ENCODE measurements at regions not wholly inside any gene's neighbourhood (a gene's known extent, or its start where the extent isn't known, plus 50 kb on each side); places are given as distances from the start of the nearest gene placed in this dataset.

DNA sequence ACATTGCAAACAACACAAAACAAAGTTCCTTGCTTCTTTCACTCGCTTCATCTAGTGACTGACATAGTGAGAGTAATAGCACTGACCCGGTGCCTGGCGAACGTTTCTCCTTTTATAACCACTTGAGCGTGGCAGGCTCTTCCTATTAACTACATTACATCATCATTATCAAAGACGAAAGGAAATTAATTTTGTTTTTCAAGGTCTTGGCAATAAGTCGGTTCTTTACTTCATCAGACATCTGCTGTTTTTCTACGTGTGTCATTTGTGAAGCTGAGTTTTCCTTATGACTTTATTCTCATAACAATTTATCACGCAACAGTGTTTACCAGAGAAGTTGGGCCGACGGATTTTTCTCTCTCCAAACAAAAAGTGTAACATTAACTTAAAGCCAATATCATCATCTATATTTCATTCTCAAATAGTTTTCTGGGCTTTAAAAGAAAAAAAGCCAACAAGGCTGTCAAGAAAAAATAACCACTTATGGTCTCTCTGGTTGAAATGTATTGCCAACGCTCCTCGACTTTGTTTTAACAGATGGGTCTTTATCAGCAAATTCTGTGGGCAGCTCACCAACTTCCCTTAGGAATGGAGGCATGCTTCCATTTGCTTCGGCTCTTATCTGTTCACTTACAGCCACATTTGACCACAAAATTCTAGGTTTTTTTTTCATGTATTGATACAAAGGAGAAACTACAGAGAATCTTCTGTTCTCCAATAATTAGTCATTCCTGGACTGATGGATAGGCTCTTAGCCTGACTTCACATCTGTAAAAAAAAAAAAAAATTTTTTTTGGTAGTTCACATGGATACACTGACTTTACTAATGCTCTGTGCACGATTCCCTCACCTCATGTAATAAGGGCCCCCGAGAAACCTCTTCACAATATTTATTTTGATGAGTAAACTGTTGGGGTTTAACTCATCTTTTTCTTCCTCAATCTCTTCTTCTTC is 97.1 kb upstream of the CDKN3 start:
- no peak overlapping the region for H3K27ac Mint-ChIP-seq

DNA sequence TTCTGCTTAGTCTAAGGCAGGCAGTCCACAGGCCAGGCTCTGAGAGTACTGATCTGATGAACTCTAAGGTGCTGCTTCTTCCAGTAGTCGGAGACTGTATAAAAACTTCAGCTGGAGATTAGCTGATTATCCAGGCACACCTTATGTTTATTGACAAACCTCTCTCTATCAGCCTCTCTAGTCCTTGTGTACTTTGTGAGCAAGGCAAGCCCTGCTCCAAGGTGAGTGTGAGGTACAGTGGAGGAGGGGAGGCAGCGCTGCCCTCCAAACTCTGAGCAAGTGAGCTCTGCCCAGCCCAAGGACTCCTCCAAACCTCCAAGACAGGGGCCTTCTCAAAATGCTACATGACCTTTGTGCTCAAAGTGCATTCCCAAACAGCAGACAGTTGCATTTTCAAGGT is 95.9 kb upstream of the CDKN3 start:
- no peak for DNase-seq
- no peaks in the 10 kb centered on the region for H3K9me3 Mint-ChIP-seq
- H3K4me3 Mint-ChIP-seq: no peak overlapping the region
- TF ChIP-seq, protein P1, sequence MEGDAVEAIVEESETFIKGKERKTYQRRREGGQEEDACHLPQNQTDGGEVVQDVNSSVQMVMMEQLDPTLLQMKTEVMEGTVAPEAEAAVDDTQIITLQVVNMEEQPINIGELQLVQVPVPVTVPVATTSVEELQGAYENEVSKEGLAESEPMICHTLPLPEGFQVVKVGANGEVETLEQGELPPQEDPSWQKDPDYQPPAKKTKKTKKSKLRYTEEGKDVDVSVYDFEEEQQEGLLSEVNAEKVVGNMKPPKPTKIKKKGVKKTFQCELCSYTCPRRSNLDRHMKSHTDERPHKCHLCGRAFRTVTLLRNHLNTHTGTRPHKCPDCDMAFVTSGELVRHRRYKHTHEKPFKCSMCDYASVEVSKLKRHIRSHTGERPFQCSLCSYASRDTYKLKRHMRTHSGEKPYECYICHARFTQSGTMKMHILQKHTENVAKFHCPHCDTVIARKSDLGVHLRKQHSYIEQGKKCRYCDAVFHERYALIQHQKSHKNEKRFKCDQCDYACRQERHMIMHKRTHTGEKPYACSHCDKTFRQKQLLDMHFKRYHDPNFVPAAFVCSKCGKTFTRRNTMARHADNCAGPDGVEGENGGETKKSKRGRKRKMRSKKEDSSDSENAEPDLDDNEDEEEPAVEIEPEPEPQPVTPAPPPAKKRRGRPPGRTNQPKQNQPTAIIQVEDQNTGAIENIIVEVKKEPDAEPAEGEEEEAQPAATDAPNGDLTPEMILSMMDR (IDR thresholded peaks at IDR 0.05): no peak
- H3K36me3 Mint-ChIP-seq (ENCODE audit: low read depth): no peaks in the 10 kb centered on the region
- no peak overlapping the region for H3K27ac Mint-ChIP-seq
- no peaks in the 10 kb centered on the region for H3K4me1 Mint-ChIP-seq (ENCODE audit: low read depth)
- peaks cover 35% of the 10 kb centered on the region for H3K27me3 Mint-ChIP-seq (ENCODE audit: insufficient read depth)

More for the DNA sequence above, 97.1 kb upstream of the CDKN3 start:
- DNase-seq: no peak
- Mint-ChIP-seq H3K27me3 (ENCODE audit: insufficient read depth) (peaks cover 28% of the 10 kb centered on the region), H3K36me3 (ENCODE audit: low read depth) (no peaks in the 10 kb centered on the region; the same call in 1 of the 2 replicates), H3K4me1 (ENCODE audit: low read depth) (no peaks in the 10 kb centered on the region), H3K4me3 (no peak overlapping the region), H3K9me3 (no peaks in the 10 kb centered on the region)
- TF ChIP-seq, protein P1 (IDR thresholded peaks at IDR 0.05): no peak

DNA sequence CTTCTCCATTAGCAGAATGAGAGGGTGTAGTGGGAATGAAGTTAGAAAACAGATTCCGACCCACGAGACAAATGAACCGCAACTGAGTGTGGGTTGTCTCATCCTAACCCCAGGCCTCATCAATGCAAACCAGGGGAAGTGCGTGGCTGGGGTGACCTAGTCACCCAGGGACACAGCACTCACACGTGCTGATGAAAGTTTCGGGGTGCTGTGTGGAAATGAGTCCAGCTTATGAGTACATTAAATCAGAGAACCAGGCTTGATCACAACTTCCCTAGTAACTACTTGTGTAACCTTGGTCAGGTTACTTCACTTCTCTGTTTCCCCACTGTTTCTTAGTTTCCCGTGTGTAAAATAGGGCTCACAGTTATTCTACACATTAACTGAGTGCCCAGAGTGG is 95.4 kb upstream of the CDKN3 start:
- Mint-ChIP-seq H3K27me3 (ENCODE audit: insufficient read depth) (peaks cover 35% of the 10 kb centered on the region), H3K27ac (no peak overlapping the region), H3K4me1 (ENCODE audit: low read depth) (no peaks in the 10 kb centered on the region), H3K9me3 (no peaks in the 10 kb centered on the region), H3K4me3 (no peak overlapping the region), H3K36me3 (ENCODE audit: low read depth) (no peaks in the 10 kb centered on the region)
- no peak for DNase-seq
- TF ChIP-seq, protein P1 (IDR thresholded peaks at IDR 0.05): no peak

DNA sequence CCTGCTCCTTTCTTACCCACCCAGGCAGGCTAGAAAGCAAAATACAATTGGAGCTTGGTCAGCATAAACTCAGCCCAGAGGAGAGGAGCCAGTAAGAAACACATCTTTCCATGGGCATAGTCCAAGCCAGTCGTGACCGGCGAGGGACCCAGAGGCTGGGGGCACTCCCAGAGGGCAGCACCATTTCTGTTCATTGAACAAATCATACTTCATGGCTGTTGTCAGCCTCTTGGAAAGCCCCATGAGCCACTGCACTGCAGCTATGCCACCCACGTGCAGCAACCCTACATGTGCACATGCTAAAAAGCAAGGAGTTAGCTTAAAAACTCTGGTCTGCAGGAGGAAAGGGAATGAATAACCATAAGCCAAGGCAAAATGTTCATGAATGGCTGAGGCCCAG is 90.0 kb upstream of the CDKN3 start:
- no peaks in the 10 kb centered on the region for H3K36me3 Mint-ChIP-seq (ENCODE audit: low read depth)
- TF ChIP-seq, protein P1 (IDR thresholded peaks at IDR 0.05): no peak
- peaks cover 18% of the 10 kb centered on the region for H3K4me1 Mint-ChIP-seq (ENCODE audit: low read depth)

DNA sequence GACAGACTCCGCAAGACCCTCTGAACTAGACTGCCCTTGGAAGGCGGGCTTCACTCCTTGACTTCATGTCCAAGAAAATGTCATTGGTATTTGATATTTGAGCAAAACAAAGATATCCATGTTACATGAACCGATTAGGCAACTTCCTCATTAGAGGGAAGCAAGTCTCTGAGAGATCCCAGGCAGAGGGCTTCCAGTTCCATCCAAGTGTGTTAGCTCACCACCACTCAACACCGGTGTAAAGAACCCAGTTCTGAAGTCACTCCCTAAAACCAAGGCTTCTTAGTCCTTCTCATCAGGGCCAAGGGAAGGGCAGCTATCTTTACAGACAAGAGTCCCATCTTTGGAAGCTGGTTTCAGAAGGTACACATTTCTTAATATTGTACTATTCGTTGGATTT is 87.2 kb upstream of the CDKN3 start:
- Mint-ChIP-seq H3K27me3 (ENCODE audit: insufficient read depth) (peaks cover 13% of the 10 kb centered on the region), H3K36me3 (ENCODE audit: low read depth) (no peaks in the 10 kb centered on the region), H3K4me1 (ENCODE audit: low read depth) (peaks cover 32% of the 10 kb centered on the region), H3K27ac (no peak overlapping the region), H3K9me3 (no peaks in the 10 kb centered on the region), H3K4me3 (no peak overlapping the region)
- no peak for DNase-seq
- TF ChIP-seq, protein P1 (IDR thresholded peaks at IDR 0.05): no peak

More for the DNA sequence above, 90.0 kb upstream of the CDKN3 start:
- Mint-ChIP-seq H3K27me3 (ENCODE audit: insufficient read depth) (peaks cover 20% of the 10 kb centered on the region), H3K27ac (no peak overlapping the region), H3K9me3 (no peaks in the 10 kb centered on the region), H3K4me3 (no peak overlapping the region)
- no peak for DNase-seq
